ENCODE measurements at regions not wholly inside any gene's neighbourhood (a gene's known extent, or its start where the extent isn't known, plus 50 kb on each side); places are given as distances from the start of the nearest gene placed in this dataset.

GRCh38 chr1:56190806-56191365, 388.5 kb downstream of the PLPP3 start:
- H4K20me1 ChIP-seq (ENCODE audit: low read length), result no peaks in the 10 kb centered on the region
- ChIA-PET CTCF (interaction anchor here (0.9 kb wide), 1 partner anchor 606 kb away, joined by 4 read pairs; no protein-coding TSS in a partner anchor), POLR2A (ENCODE audit: unreplicated experiment) (interaction anchor here (0.6 kb wide), 1 partner anchor 656 kb away, joined by 5 read pairs; no protein-coding TSS in a partner anchor)
- TF ChIP-seq CTCF (conservative IDR thresholded peaks at IDR 0.05; ENCODE audit: low read depth, low read length) (no peak), EZH2phosphoT487 (IDR thresholded peaks at IDR 0.05; ENCODE audit: borderline replicate concordance, low read length) (no peak), EZH2 (IDR thresholded peaks at IDR 0.05; ENCODE audit: low read length, unreplicated experiment) (no peak)
- H3K79me2 ChIP-seq (ENCODE audit: low read length), result no peaks in the 10 kb centered on the region
- H3K9ac ChIP-seq (ENCODE audit: low read length), result no peak overlapping the region
- ATAC-seq, result no peak
- H3K4me3 ChIP-seq (ENCODE audit: low read length), result no peak overlapping the region
- no peaks in the 10 kb centered on the region for H3K36me3 ChIP-seq (ENCODE audit: low read depth, low read length)
- H3K4me2 ChIP-seq (ENCODE audit: low read length), result peak overlapping the region; percentile 40
- intact Hi-C loops (cut with micrococcal nuclease), result no loop called here
- H3K27me3 ChIP-seq (ENCODE audit: low read length), result no peaks in the 10 kb centered on the region
- peak; percentile 39 for DNase-seq
- H3F3A ChIP-seq (ENCODE audit: low read length, unreplicated experiment), result no peaks in the 10 kb centered on the region
- H3K4me1 ChIP-seq (ENCODE audit: insufficient read depth, low read length), result peaks cover 19% of the 10 kb centered on the region
- H3K9me3 ChIP-seq (ENCODE audit: low read length), result no peaks in the 10 kb centered on the region
- no peaks in the 10 kb centered on the region for H3K9me2 ChIP-seq (replicated peaks; ENCODE audit: low read length)
- peak overlapping the region; percentile 71 for H3K27ac ChIP-seq (ENCODE audit: low read length)
- TSS peak; percentile 33 for BruUV-seq (replicated peaks)
- H2AFZ ChIP-seq (ENCODE audit: low read length), result peak overlapping the region; percentile 32; the same call in 1 of the 2 replicates

- CTCF ChIA-PET, result interaction anchor here (0.9 kb wide), 1 partner anchor 605 kb away, joined by 4 read pairs; no protein-coding TSS in a partner anchor
- no TSS peak for BruUV-seq (replicated peaks)
Observed at GRCh38 chr1:56189946-56190805, 389.2 kb downstream of the PLPP3 start.

More at GRCh38 chr1:56189946-56190805, 389.2 kb downstream of the PLPP3 start:
- Histone ChIP-seq H3K9me3 (ENCODE audit: low read length) (no peaks in the 10 kb centered on the region), H3K9ac (ENCODE audit: low read length) (no peak overlapping the region), H3K4me1 (ENCODE audit: insufficient read depth, low read length) (peaks cover 19% of the 10 kb centered on the region), H3K9me2 (replicated peaks; ENCODE audit: low read length) (no peaks in the 10 kb centered on the region), H3K4me2 (ENCODE audit: low read length) (no peak overlapping the region), H3K36me3 (ENCODE audit: low read depth, low read length) (no peaks in the 10 kb centered on the region), H3K4me3 (ENCODE audit: low read length) (no peak overlapping the region), H3K27ac (ENCODE audit: low read length) (peak overlapping the region; percentile 71), H3F3A (ENCODE audit: low read length, unreplicated experiment) (no peaks in the 10 kb centered on the region), H2AFZ (ENCODE audit: low read length) (no peak overlapping the region), H3K79me2 (ENCODE audit: low read length) (no peaks in the 10 kb centered on the region), H3K27me3 (ENCODE audit: low read length) (no peaks in the 10 kb centered on the region), H4K20me1 (ENCODE audit: low read length) (no peaks in the 10 kb centered on the region)
- POLR2A ChIA-PET (ENCODE audit: unreplicated experiment), result no interaction called here
- intact Hi-C loops (cut with micrococcal nuclease), result no loop called here
- TF ChIP-seq EZH2phosphoT487 (IDR thresholded peaks at IDR 0.05; ENCODE audit: borderline replicate concordance, low read length) (no peak), CTCF (conservative IDR thresholded peaks at IDR 0.05; ENCODE audit: low read depth, low read length) (peak; percentile 48)
- DNase-seq, result no peak
- ATAC-seq, result no peak
